PC-3 (cell line): ENCODE measurements at regions not wholly inside any gene's neighbourhood (a gene's known extent, or its start where the extent isn't known, plus 50 kb on each side); places are given as distances from the start of the nearest gene placed in this dataset.

Source experiments
- CTCF ChIP-seq: fragments of 300-600 bp; sonication (generic); conservative IDR thresholded peaks from 2 replicates; pipeline ENCODE4 v1.5.1; 2017; ENCODE audit warnings: antibody characterized with exemption, low read depth, mild to moderate bottlenecking, low read length
- EZH2 ChIP-seq: fragments of 300-600 bp; sonication (generic); IDR thresholded peaks from one replicate; pipeline ENCODE4 v1.6.1; 2017; ENCODE audit warnings: antibody characterized with exemption, mild to moderate bottlenecking, low read length; ENCODE audit not compliant: unreplicated experiment

- TF ChIP-seq CTCF (no peak), EZH2 (no peak)
Observed at GRCh38 chr1:234675006-234675405, 65.0 kb upstream of the IRF2BP2 start.
